ENCODE measurements at regions not wholly inside any gene's neighbourhood (a gene's known extent, or its start where the extent isn't known, plus 50 kb on each side); places are given as distances from the start of the nearest gene placed in this dataset.

GRCh38 chr13:60758637-60759036 is 361.6 kb downstream of the TDRD3 start:
- DNase-seq = no peak

- DNase-seq = no peak
These were observed 360.6 kb downstream of the TDRD3 start for GRCh38 chr13:60757501-60758215.

GRCh38 chr13:60756306-60756705 is 359.3 kb downstream of the TDRD3 start:
- no peak for DNase-seq

GRCh38 chr13:60755380-60756163 is 358.6 kb downstream of the TDRD3 start:
- DNase-seq = no peak

- DNase-seq = no peak
These were observed 357.4 kb downstream of the TDRD3 start for GRCh38 chr13:60754211-60755090.

GRCh38 chr13:60753641-60754040 is 356.6 kb downstream of the TDRD3 start:
- DNase-seq = no peak

GRCh38 chr13:60745343-60745742 is 348.3 kb downstream of the TDRD3 start:
- DNase-seq = no peak

GRCh38 chr13:60733933-60734332 is 336.9 kb downstream of the TDRD3 start:
- no peak for DNase-seq

- no peak for DNase-seq
These were observed 330.1 kb downstream of the TDRD3 start for GRCh38 chr13:60727140-60727539.

- no peak for DNase-seq
These were observed 324.0 kb downstream of the TDRD3 start for GRCh38 chr13:60721063-60721462.

GRCh38 chr13:60720590-60720989 is 323.6 kb downstream of the TDRD3 start:
- no peak for DNase-seq

- no peak for DNase-seq
These were observed 319.3 kb downstream of the TDRD3 start for GRCh38 chr13:60716313-60716712.

GRCh38 chr13:60707878-60708277 is 310.9 kb downstream of the TDRD3 start:
- DNase-seq = no peak

GRCh38 chr13:60701895-60702294 is 304.9 kb downstream of the TDRD3 start:
- DNase-seq = no peak

GRCh38 chr13:60700994-60701393 is 304.0 kb downstream of the TDRD3 start:
- no peak for DNase-seq

GRCh38 chr13:60699636-60700035 is 302.6 kb downstream of the TDRD3 start:
- DNase-seq = no peak

GRCh38 chr13:60696602-60697001 is 299.6 kb downstream of the TDRD3 start:
- no peak for DNase-seq

GRCh38 chr13:60691268-60691667 is 294.2 kb downstream of the TDRD3 start:
- DNase-seq = no peak

- DNase-seq = no peak
These were observed 293.6 kb downstream of the TDRD3 start for GRCh38 chr13:60690604-60691003.

GRCh38 chr13:60689571-60689970 is 292.6 kb downstream of the TDRD3 start:
- DNase-seq = no peak

GRCh38 chr13:60689076-60689475 is 292.1 kb downstream of the TDRD3 start:
- DNase-seq = no peak

GRCh38 chr13:60679928-60680694 is 283.1 kb downstream of the TDRD3 start:
- no peak for DNase-seq

GRCh38 chr13:60679131-60679530 is 282.1 kb downstream of the TDRD3 start:
- DNase-seq = no peak
